Neural crest cell (in vitro differentiated cells): ENCODE measurements at regions not wholly inside any gene's neighbourhood (a gene's known extent, or its start where the extent isn't known, plus 50 kb on each side); places are given as distances from the start of the nearest gene placed in this dataset.

Experiments
- DNase-seq: peaks from one replicate; pipeline ENCODE4 v3.0.0; 2021; ENCODE audit warnings: low read depth, mixed read lengths, low spot score
- H3K27ac Mint-ChIP-seq: one replicate; pipeline ENCODE4 v1.8.0; 2021; ENCODE audit warnings: mild to moderate bottlenecking, mixed read lengths; ENCODE audit not compliant: unreplicated experiment
- H3K27me3 Mint-ChIP-seq: 2 replicates; pipeline ENCODE4 v1.8.0; 2021; ENCODE audit warnings: low read depth, mild to moderate bottlenecking, mixed read lengths
- H3K36me3 Mint-ChIP-seq: 2 replicates; pipeline ENCODE4 v1.8.0; 2021; ENCODE audit warnings: low read depth, mild to moderate bottlenecking, mixed read lengths
- H3K4me1 Mint-ChIP-seq: 2 replicates; pipeline ENCODE4 v1.8.0; 2021; ENCODE audit warnings: mixed read lengths
- H3K4me3 Mint-ChIP-seq: one replicate; pipeline ENCODE4 v1.8.0; 2021; ENCODE audit warnings: mild to moderate bottlenecking, mixed read lengths
- H3K9me3 Mint-ChIP-seq: 2 replicates; pipeline ENCODE4 v1.8.0; 2021; ENCODE audit warnings: mixed read lengths
- CTCF ChIP-seq: fragments of 200-600 bp; sonication (generic); conservative IDR thresholded peaks from 2 replicates; pipeline ENCODE4 v1.5.0; 2021; ENCODE audit warnings: antibody characterized with exemption, mild to moderate bottlenecking

DNA sequence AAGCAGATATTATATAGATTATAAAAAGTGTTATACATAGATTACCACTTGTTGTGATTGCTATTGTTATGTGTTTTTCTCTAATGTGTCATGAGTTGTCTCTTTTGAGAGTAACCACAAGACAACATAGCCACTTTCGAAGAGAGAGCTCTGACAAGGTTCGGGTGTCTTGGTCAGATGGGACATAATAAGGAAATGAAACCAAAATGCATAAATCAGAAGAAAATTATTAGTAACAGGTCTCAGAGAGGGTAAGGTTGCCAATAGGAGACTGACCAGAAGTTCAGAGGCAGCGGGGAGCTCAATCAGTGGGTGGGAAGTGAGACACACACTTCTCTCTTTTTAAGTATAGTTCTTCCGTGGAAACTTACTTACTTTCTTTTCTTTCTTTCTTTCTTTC lies 639.2 kb upstream of the POT1 start:
- TF ChIP-seq CTCF: no peak
- Mint-ChIP-seq H3K36me3 (no peaks in the 10 kb centered on the region), H3K4me1 (no peaks in the 10 kb centered on the region), H3K27ac (no peak overlapping the region), H3K27me3 (no peaks in the 10 kb centered on the region), H3K9me3 (no peaks in the 10 kb centered on the region), H3K4me3 (no peak overlapping the region)
- DNase-seq: no peak

DNA sequence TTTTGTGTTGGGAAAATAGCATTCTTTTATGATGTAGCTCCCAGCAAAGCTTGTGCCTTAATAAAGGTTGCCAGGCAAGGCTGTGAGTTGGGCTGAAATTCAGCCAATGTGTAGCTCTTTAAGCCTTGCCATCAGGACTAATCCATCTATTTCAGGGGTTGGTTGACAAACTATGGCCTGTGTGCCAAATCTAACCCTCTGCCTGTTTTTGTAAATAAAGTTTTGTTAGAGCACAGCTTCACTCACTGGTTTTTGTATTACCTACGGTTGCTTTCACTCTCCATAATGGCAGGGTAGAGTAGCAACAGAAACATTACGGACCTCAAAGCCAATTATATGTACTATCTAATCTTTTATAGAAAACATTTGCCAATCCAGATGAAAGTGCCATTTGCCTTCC lies 638.1 kb upstream of the POT1 start:
- TF ChIP-seq CTCF: no peak
- Mint-ChIP-seq H3K4me3 (no peak overlapping the region), H3K27ac (no peak overlapping the region), H3K9me3 (no peaks in the 10 kb centered on the region), H3K27me3 (no peaks in the 10 kb centered on the region), H3K36me3 (no peaks in the 10 kb centered on the region), H3K4me1 (no peaks in the 10 kb centered on the region)
- no peak for DNase-seq

DNA sequence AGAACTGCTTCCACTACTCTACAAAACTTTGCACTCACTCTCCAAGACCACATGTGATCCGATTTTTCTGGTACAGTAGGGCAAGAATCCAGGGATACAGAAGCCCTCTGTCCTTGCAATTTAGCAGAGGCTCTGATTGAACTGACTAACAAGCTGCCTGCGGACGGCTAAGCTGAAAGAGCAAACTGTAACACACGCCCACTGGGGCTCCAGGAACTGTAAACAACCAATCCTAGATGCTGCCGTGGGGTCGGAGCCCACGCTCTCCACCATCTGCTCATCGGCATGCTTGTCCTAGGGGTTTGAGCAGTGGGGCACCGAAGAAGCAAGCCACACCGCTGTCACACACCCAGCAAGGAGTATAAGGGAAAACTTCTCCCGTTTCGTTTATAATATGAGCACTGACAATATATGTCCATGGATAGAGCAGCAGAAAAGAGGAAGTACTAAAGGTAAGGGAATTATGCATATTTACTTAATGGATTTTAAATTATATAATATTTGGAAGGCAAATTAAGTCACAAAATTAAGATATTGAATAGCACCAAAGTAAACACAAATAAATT lies 634.4 kb upstream of the POT1 start:
- Mint-ChIP-seq H3K27me3 (no peaks in the 10 kb centered on the region), H3K36me3 (no peaks in the 10 kb centered on the region), H3K4me1 (peaks cover 6% of the 10 kb centered on the region), H3K9me3 (peaks cover 5% of the 10 kb centered on the region), H3K4me3 (no peak overlapping the region), H3K27ac (no peak overlapping the region)
- TF ChIP-seq CTCF: no peak
- no peak for DNase-seq

DNA sequence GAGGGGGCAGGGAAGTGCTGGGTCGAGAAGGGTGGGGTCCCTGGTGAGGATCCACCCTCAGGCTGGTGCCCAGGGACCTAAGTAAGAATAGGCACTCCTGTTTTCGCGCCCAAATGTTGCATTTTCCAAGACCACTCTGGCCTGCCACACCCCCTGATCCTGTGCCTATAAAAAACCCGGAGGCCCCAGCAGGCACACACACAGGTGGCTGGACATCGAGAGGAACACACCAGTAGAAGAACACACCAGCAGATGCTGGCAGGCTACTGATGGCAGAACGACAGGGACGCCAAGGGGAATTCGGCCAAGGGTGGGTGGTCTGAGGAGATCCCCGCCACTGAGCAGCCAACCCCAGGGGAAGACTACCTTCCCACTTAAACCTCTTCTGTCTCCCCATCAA lies 633.9 kb upstream of the POT1 start:
- H3K27ac Mint-ChIP-seq: no peak overlapping the region
- H3K4me3 Mint-ChIP-seq: no peak overlapping the region
- H3K27me3 Mint-ChIP-seq: no peaks in the 10 kb centered on the region
- no peaks in the 10 kb centered on the region for H3K36me3 Mint-ChIP-seq
- peaks cover 6% of the 10 kb centered on the region for H3K4me1 Mint-ChIP-seq
- peaks cover 5% of the 10 kb centered on the region for H3K9me3 Mint-ChIP-seq
- TF ChIP-seq CTCF: no peak
- DNase-seq: no peak

DNA sequence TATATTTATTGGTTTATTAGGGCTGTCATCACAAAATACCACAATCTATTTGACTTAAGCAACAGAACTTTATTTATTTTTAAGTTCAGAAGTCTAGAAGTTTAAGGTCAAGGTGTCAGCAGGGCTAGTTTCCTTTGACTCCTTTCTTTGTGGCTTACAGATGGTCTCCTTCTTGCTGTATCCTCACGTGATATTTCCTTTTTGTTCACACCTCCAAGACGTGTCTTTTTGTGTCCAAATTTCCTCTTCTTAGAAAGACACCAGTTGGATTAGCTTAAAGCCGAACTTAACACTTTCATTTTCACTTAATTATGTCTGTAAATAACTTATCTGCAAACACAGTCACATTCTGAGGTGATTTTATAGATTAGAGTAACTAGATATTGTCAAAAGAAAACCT lies 631.4 kb upstream of the POT1 start:
- no peak for TF ChIP-seq CTCF
- Mint-ChIP-seq H3K36me3 (no peaks in the 10 kb centered on the region), H3K9me3 (peaks cover 5% of the 10 kb centered on the region), H3K27me3 (no peaks in the 10 kb centered on the region), H3K4me3 (no peak overlapping the region), H3K27ac (no peak overlapping the region), H3K4me1 (peaks cover 6% of the 10 kb centered on the region)
- no peak for DNase-seq

DNA sequence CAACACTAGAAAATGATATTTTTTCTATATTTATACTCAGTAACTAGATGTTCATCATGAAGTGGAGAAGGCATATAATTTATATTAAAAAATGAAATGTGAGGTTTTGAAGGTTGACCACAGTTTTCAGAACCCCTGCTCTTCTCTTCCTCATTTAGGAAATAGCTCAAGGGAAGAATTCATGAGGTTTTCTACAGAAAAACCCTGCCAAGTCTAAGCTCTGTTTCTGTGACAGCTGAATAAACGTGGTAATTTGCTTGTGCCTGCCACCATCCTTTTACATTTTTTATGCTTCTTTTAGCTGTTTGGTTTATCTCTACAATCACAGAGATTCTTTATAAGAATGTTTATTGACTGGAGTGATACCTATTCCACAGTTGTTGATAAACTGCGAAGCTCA lies 630.3 kb upstream of the POT1 start:
- Mint-ChIP-seq H3K36me3 (no peaks in the 10 kb centered on the region), H3K9me3 (peaks cover 5% of the 10 kb centered on the region), H3K4me3 (no peak overlapping the region), H3K27me3 (no peaks in the 10 kb centered on the region), H3K27ac (no peak overlapping the region), H3K4me1 (peaks cover 6% of the 10 kb centered on the region)
- TF ChIP-seq CTCF: no peak
- DNase-seq: no peak
